ENCODE measurements at regions not wholly inside any gene's neighbourhood (a gene's known extent, or its start where the extent isn't known, plus 50 kb on each side); places are given as distances from the start of the nearest gene placed in this dataset.

- TF ChIP-seq CTCF (conservative IDR thresholded peaks at IDR 0.05; ENCODE audit: low read depth, low read length) = no peak
- no peak overlapping the region for H2AFZ ChIP-seq (ENCODE audit: low read depth)
- H3K4me2 ChIP-seq = no peak overlapping the region
- no peaks in the 10 kb centered on the region for H3K27me3 ChIP-seq (ENCODE audit: insufficient read depth, low read depth)
- H3K4me3 ChIP-seq (IDR thresholded peaks at IDR 0.05; ENCODE audit: insufficient read depth, low read depth, low read length) = no peak overlapping the region
- H3K36me3 ChIP-seq (ENCODE audit: insufficient read depth) = no peaks in the 10 kb centered on the region
- no peak overlapping the region for H3K27ac ChIP-seq
- no peaks in the 10 kb centered on the region for H3K79me2 ChIP-seq (ENCODE audit: insufficient read depth, low read depth)
- no peaks in the 10 kb centered on the region for H3K4me1 ChIP-seq (ENCODE audit: low read depth, poor library complexity, severe bottlenecking)
- H4K20me1 ChIP-seq (ENCODE audit: insufficient read depth) = no peaks in the 10 kb centered on the region
- no peak overlapping the region for H3K9ac ChIP-seq
Measured at GRCh38 chr13:103371271-103371670, 305.1 kb upstream of the SLC10A2 start.

DNA sequence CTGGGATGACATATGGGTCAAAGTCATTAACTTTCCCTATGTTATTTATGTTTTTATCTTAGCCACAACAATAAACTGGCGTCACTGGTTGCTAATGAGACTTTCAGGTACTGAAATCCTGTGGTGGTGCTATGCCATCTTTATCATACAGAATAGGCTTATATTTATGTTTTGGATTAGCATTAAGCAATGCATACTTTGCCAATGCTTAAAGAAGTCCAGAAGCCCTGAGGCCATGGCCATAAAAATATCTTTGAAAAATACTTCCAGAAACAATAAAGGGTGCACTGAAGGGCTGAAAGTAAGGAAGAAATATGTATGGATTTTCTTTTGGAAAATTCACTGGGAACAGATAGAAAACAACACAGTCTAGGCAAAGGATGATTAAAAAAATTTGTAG lies 304.6 kb upstream of the SLC10A2 start:
- Histone ChIP-seq H2AFZ (ENCODE audit: low read depth) (no peak overlapping the region), H3K27ac (no peak overlapping the region), H3K36me3 (ENCODE audit: insufficient read depth) (no peaks in the 10 kb centered on the region), H3K4me1 (ENCODE audit: low read depth, poor library complexity, severe bottlenecking) (no peaks in the 10 kb centered on the region), H3K4me2 (no peak overlapping the region), H3K4me3 (IDR thresholded peaks at IDR 0.05; ENCODE audit: insufficient read depth, low read depth, low read length) (no peak overlapping the region), H3K9ac (no peak overlapping the region), H3K79me2 (ENCODE audit: insufficient read depth, low read depth) (no peaks in the 10 kb centered on the region), H3K27me3 (ENCODE audit: insufficient read depth, low read depth) (no peaks in the 10 kb centered on the region), H4K20me1 (ENCODE audit: insufficient read depth) (no peaks in the 10 kb centered on the region)
- TF ChIP-seq CTCF (conservative IDR thresholded peaks at IDR 0.05; ENCODE audit: low read depth, low read length) = no peak

- no peaks in the 10 kb centered on the region for H3K79me2 ChIP-seq (ENCODE audit: insufficient read depth, low read depth)
- H3K4me3 ChIP-seq (IDR thresholded peaks at IDR 0.05; ENCODE audit: insufficient read depth, low read depth, low read length) = no peak overlapping the region
- no peak overlapping the region for H3K9ac ChIP-seq
- H3K36me3 ChIP-seq (ENCODE audit: insufficient read depth) = no peaks in the 10 kb centered on the region
- no peak for TF ChIP-seq CTCF (conservative IDR thresholded peaks at IDR 0.05; ENCODE audit: low read depth, low read length)
- H4K20me1 ChIP-seq (ENCODE audit: insufficient read depth) = no peaks in the 10 kb centered on the region
- H2AFZ ChIP-seq (ENCODE audit: low read depth) = no peak overlapping the region
- no peaks in the 10 kb centered on the region for H3K27me3 ChIP-seq (ENCODE audit: insufficient read depth, low read depth)
- H3K27ac ChIP-seq = no peak overlapping the region
- H3K4me1 ChIP-seq (ENCODE audit: low read depth, poor library complexity, severe bottlenecking) = no peaks in the 10 kb centered on the region
- H3K4me2 ChIP-seq = no peak overlapping the region
Measured at GRCh38 chr13:103358255-103358932, 292.2 kb upstream of the SLC10A2 start.

DNA sequence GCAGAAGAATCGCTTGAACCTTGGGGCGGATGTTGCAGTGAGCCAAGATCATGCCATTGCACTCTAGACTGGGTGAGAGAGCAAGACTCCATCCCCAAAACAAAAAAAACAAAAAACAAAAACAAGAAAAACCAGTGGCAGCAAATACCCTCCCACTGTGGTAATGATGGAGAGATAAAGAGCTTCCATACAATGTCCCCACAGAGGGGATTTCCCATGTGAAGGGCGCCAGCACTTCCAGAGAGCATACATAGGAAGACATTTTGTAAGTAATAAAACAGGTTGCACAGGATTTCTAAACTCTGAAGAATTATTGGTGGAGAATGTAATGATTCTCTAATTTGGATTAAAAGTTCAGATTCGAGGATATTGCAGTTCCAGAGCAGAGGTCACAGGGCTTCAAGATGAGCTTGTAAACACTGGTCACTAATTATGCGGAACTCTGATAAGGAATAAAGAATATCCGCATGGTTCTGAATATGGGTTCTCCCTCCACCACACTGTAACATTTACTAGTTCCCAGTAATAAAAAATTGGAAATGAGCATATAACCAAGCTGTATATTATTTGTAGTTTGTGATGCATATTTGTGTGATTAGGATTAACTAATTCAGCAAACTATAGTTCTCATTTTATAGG lies 290.1 kb upstream of the SLC10A2 start:
- H3K4me2 ChIP-seq = no peak overlapping the region
- no peaks in the 10 kb centered on the region for H4K20me1 ChIP-seq (ENCODE audit: insufficient read depth)
- H3K27me3 ChIP-seq (ENCODE audit: insufficient read depth, low read depth) = no peaks in the 10 kb centered on the region
- H2AFZ ChIP-seq (ENCODE audit: low read depth) = no peak overlapping the region
- H3K27ac ChIP-seq = no peak overlapping the region
- no peak overlapping the region for H3K9ac ChIP-seq
- no peaks in the 10 kb centered on the region for H3K36me3 ChIP-seq (ENCODE audit: insufficient read depth)
- H3K4me3 ChIP-seq (IDR thresholded peaks at IDR 0.05; ENCODE audit: insufficient read depth, low read depth, low read length) = no peak overlapping the region
- no peak for TF ChIP-seq CTCF (conservative IDR thresholded peaks at IDR 0.05; ENCODE audit: low read depth, low read length)
- H3K4me1 ChIP-seq (ENCODE audit: low read depth, poor library complexity, severe bottlenecking) = no peaks in the 10 kb centered on the region
- H3K79me2 ChIP-seq (ENCODE audit: insufficient read depth, low read depth) = no peaks in the 10 kb centered on the region

All from KMS-11 (cell line).